PC-9 (cell line): ENCODE measurements at regions not wholly inside any gene's neighbourhood (a gene's known extent, or its start where the extent isn't known, plus 50 kb on each side); places are given as distances from the start of the nearest gene placed in this dataset.

Experiments
- EZH2 ChIP-seq: fragments of 200-600 bp; sonication (generic); IDR thresholded peaks from 2 replicates; pipeline ENCODE4 v1.8.0; 2017; ENCODE audit warnings: antibody characterized with exemption, low read depth
- TF ChIP-seq, protein P1 (sequence below): fragments of 200-600 bp; sonication (generic); conservative IDR thresholded peaks from 2 replicates; pipeline ENCODE4 v1.6.1; 2017; ENCODE audit warnings: mixed run types, antibody characterized with exemption, mild to moderate bottlenecking, moderate library complexity

DNA sequence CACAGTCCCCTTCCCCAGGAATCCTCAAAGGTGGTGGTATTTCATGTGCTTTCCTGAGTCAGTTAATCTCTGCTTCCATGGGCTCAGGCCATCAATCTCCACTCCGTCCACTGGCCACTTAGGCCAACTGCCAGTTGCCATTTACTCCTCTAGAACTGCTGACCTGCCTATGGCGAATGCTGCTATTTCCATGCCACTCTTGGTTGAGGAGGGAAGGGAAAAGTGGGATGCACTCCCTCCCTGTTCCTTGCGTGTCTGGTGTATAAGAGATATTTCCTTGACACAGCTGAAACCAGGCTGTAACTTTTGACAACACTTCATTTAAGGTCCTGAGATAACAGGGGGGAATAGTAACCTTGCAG lies 261.5 kb downstream of the MREG start:
- no peak for TF ChIP-seq EZH2
- TF ChIP-seq, protein P1, sequence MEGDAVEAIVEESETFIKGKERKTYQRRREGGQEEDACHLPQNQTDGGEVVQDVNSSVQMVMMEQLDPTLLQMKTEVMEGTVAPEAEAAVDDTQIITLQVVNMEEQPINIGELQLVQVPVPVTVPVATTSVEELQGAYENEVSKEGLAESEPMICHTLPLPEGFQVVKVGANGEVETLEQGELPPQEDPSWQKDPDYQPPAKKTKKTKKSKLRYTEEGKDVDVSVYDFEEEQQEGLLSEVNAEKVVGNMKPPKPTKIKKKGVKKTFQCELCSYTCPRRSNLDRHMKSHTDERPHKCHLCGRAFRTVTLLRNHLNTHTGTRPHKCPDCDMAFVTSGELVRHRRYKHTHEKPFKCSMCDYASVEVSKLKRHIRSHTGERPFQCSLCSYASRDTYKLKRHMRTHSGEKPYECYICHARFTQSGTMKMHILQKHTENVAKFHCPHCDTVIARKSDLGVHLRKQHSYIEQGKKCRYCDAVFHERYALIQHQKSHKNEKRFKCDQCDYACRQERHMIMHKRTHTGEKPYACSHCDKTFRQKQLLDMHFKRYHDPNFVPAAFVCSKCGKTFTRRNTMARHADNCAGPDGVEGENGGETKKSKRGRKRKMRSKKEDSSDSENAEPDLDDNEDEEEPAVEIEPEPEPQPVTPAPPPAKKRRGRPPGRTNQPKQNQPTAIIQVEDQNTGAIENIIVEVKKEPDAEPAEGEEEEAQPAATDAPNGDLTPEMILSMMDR = no peak
